ENCODE measurements at regions not wholly inside any gene's neighbourhood (a gene's known extent, or its start where the extent isn't known, plus 50 kb on each side); places are given as distances from the start of the nearest gene placed in this dataset.
"Not testable (repeated sequence)": the region's sequence is repeated elsewhere in the genome, so short reads cannot be mapped to it uniquely, and the experiment has no call there.

DNA sequence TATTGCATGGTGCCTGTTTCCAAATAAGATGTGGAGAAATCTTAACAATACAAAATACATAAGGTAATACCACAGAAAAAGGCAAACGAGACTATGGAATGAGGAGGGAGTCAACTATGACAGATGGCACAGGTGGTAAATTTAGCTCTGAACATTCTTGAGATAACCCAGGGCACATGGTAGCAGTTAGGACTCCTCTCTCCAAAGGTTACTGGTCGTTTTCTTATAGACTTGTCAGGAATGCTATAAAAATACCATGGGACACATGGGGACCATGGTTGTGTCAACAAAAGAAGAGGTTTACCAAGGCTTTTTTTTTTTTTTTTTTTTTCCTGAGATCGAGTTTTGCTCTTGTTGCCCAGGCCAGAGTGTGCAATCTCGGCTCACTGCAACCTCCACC, 209.4 kb upstream of the RFX3 start:
- DNase-seq (ENCODE audit: low spot score), result no peak
- TF ChIP-seq, protein P1, sequence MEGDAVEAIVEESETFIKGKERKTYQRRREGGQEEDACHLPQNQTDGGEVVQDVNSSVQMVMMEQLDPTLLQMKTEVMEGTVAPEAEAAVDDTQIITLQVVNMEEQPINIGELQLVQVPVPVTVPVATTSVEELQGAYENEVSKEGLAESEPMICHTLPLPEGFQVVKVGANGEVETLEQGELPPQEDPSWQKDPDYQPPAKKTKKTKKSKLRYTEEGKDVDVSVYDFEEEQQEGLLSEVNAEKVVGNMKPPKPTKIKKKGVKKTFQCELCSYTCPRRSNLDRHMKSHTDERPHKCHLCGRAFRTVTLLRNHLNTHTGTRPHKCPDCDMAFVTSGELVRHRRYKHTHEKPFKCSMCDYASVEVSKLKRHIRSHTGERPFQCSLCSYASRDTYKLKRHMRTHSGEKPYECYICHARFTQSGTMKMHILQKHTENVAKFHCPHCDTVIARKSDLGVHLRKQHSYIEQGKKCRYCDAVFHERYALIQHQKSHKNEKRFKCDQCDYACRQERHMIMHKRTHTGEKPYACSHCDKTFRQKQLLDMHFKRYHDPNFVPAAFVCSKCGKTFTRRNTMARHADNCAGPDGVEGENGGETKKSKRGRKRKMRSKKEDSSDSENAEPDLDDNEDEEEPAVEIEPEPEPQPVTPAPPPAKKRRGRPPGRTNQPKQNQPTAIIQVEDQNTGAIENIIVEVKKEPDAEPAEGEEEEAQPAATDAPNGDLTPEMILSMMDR (IDR thresholded peaks at IDR 0.05; ENCODE audit: low read depth, low read length, missing input control), result no peak
- TF ChIP-seq, protein P2, sequence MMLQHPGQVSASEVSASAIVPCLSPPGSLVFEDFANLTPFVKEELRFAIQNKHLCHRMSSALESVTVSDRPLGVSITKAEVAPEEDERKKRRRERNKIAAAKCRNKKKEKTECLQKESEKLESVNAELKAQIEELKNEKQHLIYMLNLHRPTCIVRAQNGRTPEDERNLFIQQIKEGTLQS (IDR thresholded peaks at IDR 0.05), result no peak
- TF ChIP-seq HNF4A (conservative IDR thresholded peaks at IDR 0.05) (no peak), YY1 (IDR thresholded peaks at IDR 0.05) (no peak), HNF4G (IDR thresholded peaks at IDR 0.05) (no peak), TAF1 (conservative IDR thresholded peaks at IDR 0.05) (no peak), EGR1 (IDR thresholded peaks at IDR 0.05; ENCODE audit: low read depth in 2 of 2) (no peak), JUND (IDR thresholded peaks at IDR 0.05) (no peak)
- TF ChIP-seq, protein P3, sequence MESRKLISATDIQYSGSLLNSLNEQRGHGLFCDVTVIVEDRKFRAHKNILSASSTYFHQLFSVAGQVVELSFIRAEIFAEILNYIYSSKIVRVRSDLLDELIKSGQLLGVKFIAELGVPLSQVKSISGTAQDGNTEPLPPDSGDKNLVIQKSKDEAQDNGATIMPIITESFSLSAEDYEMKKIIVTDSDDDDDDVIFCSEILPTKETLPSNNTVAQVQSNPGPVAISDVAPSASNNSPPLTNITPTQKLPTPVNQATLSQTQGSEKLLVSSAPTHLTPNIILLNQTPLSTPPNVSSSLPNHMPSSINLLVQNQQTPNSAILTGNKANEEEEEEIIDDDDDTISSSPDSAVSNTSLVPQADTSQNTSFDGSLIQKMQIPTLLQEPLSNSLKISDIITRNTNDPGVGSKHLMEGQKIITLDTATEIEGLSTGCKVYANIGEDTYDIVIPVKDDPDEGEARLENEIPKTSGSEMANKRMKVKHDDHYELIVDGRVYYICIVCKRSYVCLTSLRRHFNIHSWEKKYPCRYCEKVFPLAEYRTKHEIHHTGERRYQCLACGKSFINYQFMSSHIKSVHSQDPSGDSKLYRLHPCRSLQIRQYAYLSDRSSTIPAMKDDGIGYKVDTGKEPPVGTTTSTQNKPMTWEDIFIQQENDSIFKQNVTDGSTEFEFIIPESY (IDR thresholded peaks at IDR 0.05), result no peak
- TF ChIP-seq, protein P4, sequence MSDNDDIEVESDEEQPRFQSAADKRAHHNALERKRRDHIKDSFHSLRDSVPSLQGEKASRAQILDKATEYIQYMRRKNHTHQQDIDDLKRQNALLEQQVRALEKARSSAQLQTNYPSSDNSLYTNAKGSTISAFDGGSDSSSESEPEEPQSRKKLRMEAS (IDR thresholded peaks at IDR 0.05), result no peak
- Histone ChIP-seq H3K9me3 (ENCODE audit: control insufficient read depth in 4 of 4, low read length in 3 of 4) (no peaks in the 10 kb centered on the region), H3K27ac (ENCODE audit: low read depth in 1 of 2, low read length in 2 of 2) (no peak overlapping the region), H3K9ac (ENCODE audit: low read depth in 1 of 2, low read length in 2 of 2) (no peak overlapping the region), H3K4me1 (ENCODE audit: control insufficient read depth in 4 of 4, insufficient read depth in 4 of 4, low read length in 3 of 4) (peaks cover 0 to 9% (median 5%) of the 10 kb centered on the region in 4 donors), H3K36me3 (ENCODE audit: control insufficient read depth in 4 of 4, insufficient read depth in 3 of 4, low read depth in 1 of 4, low read length in 3 of 4) (no peaks in the 10 kb centered on the region), H3K4me3 (ENCODE audit: low read depth in 1 of 3, low read length in 3 of 3) (no peak overlapping the region), H3K27me3 (ENCODE audit: control insufficient read depth in 4 of 4, insufficient read depth in 4 of 4, low read length in 3 of 4) (no peaks in the 10 kb centered on the region)
- WGBS, result 81% methylated on average over 4 of the region's 4 CpGs

DNA sequence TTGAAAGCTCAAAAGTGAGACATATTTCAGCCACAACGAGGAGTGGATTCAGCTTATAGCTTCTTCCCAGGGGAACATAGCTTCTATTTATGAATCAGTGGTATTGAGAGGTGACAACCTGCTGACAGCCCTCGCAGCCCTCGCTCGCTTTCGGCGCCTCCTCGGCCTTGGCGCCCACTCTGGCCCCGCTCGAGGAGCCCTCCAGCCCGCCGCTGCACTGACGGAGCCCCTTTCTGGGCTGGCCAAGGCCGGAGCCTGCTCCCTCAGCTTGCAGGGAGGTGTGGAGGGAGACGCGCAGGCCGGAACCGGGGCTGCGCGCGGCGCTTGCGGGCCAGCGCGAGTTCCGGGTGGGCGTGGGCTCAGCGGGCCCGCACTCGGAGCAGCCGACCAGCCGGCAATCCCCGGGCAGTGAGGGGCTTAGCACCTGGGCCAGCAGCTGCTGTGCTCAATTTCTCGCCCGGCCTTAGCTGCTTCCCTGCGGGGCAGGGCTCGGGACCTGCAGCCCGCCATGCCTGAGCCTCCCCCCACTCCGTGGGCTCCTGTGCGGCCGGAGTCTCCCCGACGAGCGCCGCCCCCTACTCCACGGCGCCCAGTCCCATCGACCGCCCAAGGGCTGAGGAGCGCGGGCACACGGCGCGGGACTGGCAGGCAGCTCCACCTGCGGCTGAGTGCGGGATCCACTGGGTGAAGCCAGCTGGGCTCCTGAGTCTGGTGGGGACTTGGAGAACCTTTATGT, 207.9 kb upstream of the RFX3 start:
- WGBS, result 96% methylated on average over 56 of the region's 56 CpGs

DNA sequence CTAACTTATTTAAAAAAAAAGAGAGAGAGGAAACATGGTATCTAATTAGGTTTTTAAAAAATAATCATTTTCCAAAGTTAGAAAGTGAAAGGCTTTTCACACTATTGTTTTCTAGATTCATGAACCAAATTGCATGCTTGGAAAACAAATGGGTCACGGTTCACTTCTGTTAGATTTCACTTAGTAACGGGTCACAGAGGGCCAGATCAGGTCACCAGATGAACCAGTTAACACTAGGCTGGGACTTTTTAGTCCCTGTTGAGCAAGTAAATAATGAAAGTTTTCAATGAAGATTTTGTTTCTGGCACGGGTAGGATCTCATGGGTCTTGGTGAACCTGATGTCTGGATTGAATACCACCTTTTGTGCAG, 207.2 kb upstream of the RFX3 start:
- DNase-seq (ENCODE audit: low spot score), result no peak
- H3K36me3 ChIP-seq (ENCODE audit: control insufficient read depth in 4 of 4, insufficient read depth in 3 of 4, low read depth in 1 of 4, low read length in 3 of 4), result no peaks in the 10 kb centered on the region
- H3K9ac ChIP-seq (ENCODE audit: low read depth in 1 of 2, low read length in 2 of 2), result no peak overlapping the region
- H3K4me3 ChIP-seq (ENCODE audit: low read depth in 1 of 3, low read length in 3 of 3), result no peak overlapping the region
- WGBS, result 48% methylated on average over 3 of the region's 3 CpGs
- no peaks in the 10 kb centered on the region for H3K27me3 ChIP-seq (ENCODE audit: control insufficient read depth in 4 of 4, insufficient read depth in 4 of 4, low read length in 3 of 4)
- no peaks in the 10 kb centered on the region for H3K9me3 ChIP-seq (ENCODE audit: control insufficient read depth in 4 of 4, low read length in 3 of 4)
- peaks cover 0 to 9% (median 5%) of the 10 kb centered on the region in 4 donors for H3K4me1 ChIP-seq (ENCODE audit: control insufficient read depth in 4 of 4, insufficient read depth in 4 of 4, low read length in 3 of 4)
- no peak overlapping the region for H3K27ac ChIP-seq (ENCODE audit: low read depth in 1 of 2, low read length in 2 of 2)
- TF ChIP-seq, protein P1 (IDR thresholded peaks at IDR 0.05; ENCODE audit: low read depth, low read length, missing input control), result no peak
- TF ChIP-seq HNF4G (IDR thresholded peaks at IDR 0.05) (no peak), EGR1 (IDR thresholded peaks at IDR 0.05; ENCODE audit: low read depth in 2 of 2) (no peak), RAD21 (IDR thresholded peaks at IDR 0.05) (no peak), SP1 (IDR thresholded peaks at IDR 0.05) (no peak), YY1 (IDR thresholded peaks at IDR 0.05) (no peak), NR2F2 (IDR thresholded peaks at IDR 0.05) (no peak), GABPA (IDR thresholded peaks at IDR 0.05 in 1 of 2, conservative IDR thresholded peaks at IDR 0.05 in 1 of 2) (no peak), HNF4A (conservative IDR thresholded peaks at IDR 0.05) (no peak), TAF1 (conservative IDR thresholded peaks at IDR 0.05) (no peak)
- TF ChIP-seq, protein P5, sequence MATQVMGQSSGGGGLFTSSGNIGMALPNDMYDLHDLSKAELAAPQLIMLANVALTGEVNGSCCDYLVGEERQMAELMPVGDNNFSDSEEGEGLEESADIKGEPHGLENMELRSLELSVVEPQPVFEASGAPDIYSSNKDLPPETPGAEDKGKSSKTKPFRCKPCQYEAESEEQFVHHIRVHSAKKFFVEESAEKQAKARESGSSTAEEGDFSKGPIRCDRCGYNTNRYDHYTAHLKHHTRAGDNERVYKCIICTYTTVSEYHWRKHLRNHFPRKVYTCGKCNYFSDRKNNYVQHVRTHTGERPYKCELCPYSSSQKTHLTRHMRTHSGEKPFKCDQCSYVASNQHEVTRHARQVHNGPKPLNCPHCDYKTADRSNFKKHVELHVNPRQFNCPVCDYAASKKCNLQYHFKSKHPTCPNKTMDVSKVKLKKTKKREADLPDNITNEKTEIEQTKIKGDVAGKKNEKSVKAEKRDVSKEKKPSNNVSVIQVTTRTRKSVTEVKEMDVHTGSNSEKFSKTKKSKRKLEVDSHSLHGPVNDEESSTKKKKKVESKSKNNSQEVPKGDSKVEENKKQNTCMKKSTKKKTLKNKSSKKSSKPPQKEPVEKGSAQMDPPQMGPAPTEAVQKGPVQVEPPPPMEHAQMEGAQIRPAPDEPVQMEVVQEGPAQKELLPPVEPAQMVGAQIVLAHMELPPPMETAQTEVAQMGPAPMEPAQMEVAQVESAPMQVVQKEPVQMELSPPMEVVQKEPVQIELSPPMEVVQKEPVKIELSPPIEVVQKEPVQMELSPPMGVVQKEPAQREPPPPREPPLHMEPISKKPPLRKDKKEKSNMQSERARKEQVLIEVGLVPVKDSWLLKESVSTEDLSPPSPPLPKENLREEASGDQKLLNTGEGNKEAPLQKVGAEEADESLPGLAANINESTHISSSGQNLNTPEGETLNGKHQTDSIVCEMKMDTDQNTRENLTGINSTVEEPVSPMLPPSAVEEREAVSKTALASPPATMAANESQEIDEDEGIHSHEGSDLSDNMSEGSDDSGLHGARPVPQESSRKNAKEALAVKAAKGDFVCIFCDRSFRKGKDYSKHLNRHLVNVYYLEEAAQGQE (IDR thresholded peaks at IDR 0.05), result no peak
- TF ChIP-seq, protein P2 (IDR thresholded peaks at IDR 0.05), result no peak
- TF ChIP-seq, protein P4 (IDR thresholded peaks at IDR 0.05), result no peak

More for the DNA sequence above, 207.9 kb upstream of the RFX3 start:
- not testable (repeated sequence) for H3K36me3 ChIP-seq (ENCODE audit: control insufficient read depth in 4 of 4, insufficient read depth in 3 of 4, low read depth in 1 of 4, low read length in 3 of 4); H3K4me3 ChIP-seq (ENCODE audit: low read depth in 1 of 3, low read length in 3 of 3); H3K9me3 ChIP-seq (ENCODE audit: control insufficient read depth in 4 of 4, low read length in 3 of 4); H3K27me3 ChIP-seq (ENCODE audit: control insufficient read depth in 4 of 4, insufficient read depth in 4 of 4, low read length in 3 of 4); H3K9ac ChIP-seq (ENCODE audit: low read depth in 1 of 2, low read length in 2 of 2); H3K27ac ChIP-seq (ENCODE audit: low read depth in 1 of 2, low read length in 2 of 2); DNase-seq (ENCODE audit: low spot score); H3K4me1 ChIP-seq (ENCODE audit: control insufficient read depth in 4 of 4, insufficient read depth in 4 of 4, low read length in 3 of 4)

All from liver (tissue), 8 donors.